Neural cell (in vitro differentiated cells): ENCODE measurements at regions not wholly inside any gene's neighbourhood (a gene's known extent, or its start where the extent isn't known, plus 50 kb on each side); places are given as distances from the start of the nearest gene placed in this dataset.

ENCODE experiments used
- CTCF ChIP-seq: fragments of 450-650 bp; IDR thresholded peaks from 2 replicates; pipeline ENCODE4 v1.5.1; 2014; ENCODE audit warnings: antibody characterized with exemption, mild to moderate bottlenecking, moderate library complexity; ENCODE audit not compliant: poor library complexity, severe bottlenecking
- POLR2AphosphoS5 ChIP-seq: IDR thresholded peaks from 2 replicates; pipeline ENCODE4 v1.6.1; 2012
- RAD21 ChIP-seq: fragments of 450-650 bp; conservative IDR thresholded peaks from 2 replicates; pipeline ENCODE4 v1.6.1; 2014; ENCODE audit warnings: antibody characterized with exemption, mild to moderate bottlenecking, moderate library complexity

- TF ChIP-seq CTCF (no peak), RAD21 (no peak), POLR2AphosphoS5 (no peak)
Observed at GRCh38 chr4:28490669-28491068, 1630.0 kb downstream of the STIM2 start.
